Activated CD4-positive, alpha-beta T cell treated with anti-CD3 and anti-CD28 coated beads for 1 hour (primary cell): ENCODE measurements at regions not wholly inside any gene's neighbourhood (a gene's known extent, or its start where the extent isn't known, plus 50 kb on each side); places are given as distances from the start of the nearest gene placed in this dataset.

ENCODE experiments used
- DNase-seq: peaks from one replicate; pipeline ENCODE4 v3.0.0-alpha.2; 2020

DNA sequence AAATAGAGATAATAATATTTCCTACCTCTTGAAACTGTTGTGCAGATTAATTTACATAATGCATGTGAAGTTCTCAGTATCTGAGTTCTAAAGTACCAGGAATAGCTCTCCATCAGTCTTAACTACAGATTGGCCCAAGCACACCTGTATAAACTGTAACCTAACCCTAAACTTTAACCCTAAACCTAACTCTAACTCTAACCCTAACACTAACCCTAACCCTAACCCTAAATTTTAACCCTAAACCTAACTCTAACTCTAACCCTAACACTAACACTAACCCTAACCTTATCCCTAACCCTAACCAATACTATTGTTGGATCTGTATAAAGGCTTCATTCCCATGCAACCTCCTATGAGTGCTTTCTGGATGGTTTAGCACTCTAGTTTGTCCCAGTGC is 1445.9 kb upstream of the TENM4 start:
- no peak for DNase-seq

DNA sequence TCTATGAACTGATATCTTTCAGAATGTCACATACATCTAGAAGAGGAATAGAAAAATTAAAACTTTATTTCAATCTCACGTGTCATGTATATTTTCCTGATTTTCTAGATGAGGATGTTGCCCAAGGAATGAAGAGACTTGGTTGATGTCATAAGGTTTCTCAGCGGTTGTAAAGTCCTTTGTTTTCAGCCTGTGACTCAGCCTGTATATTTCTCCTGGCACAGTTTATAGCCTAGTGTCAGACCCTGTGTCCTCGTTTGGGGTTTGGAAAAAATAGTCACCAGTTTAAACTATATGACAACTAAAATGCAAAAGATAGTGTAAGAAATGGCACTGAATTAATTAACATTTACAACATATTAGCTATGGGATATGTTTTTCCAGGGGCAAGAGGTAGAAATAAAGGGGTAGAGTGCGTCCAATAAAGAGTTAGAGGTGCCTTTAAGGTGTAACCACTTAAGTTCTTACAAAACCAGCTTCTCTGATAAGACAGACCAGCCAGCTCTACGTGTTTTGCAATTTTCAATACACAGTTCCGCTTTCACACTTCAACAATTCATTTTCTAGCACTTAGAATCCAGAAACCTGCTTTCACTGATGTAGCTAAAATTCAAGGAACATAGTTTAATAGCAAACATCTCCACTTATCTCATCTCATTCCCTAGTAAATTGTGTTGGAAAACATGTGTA is 1432.6 kb upstream of the TENM4 start:
- DNase-seq = no peak

DNA sequence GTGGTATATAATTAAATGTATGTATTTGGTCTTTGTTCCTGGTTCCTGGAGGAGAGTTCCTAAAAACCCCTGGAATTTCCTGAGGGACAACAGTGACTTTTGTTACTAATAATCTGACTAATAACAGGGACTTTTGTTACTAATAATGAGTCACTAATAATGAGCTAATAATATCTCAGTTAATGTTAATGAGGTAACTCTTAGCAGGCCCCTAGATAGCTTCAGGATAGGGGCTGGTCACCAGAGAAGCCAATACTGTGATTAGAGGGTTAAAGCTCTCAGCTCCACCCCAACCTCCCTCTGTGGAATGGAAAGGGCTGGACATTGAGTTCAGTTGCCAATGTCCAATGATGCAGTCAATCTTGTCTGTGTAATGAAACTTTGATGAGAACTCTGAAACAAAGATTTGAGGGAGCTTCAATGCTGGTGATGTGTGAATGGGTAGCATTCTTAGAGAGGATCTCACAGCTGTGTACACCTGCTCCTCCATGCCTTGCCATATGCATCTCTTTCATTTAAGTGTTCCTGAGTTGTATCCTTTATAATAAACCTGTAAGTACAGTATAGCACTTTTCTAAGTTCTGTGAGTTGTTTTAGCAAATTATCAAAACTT is 1431.4 kb upstream of the TENM4 start:
- no peak for DNase-seq

DNA sequence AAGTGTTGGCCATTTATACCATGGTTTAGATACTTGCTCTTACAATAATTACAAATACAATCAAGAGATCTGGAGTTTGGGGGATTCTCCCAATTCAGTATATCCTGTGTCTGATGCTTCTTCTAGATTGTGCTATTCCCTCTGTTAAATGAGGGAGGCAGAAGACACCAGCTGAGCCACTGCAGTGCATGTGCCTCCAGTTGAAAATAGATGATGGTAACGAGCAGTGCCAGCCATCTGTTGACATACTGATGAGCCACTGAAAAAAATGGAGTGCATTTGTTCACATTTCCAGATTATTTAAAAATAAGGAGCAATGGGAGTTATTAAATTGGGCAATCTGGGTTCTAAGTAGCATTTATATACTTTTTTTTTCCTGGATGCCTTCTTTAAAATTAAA is 1428.0 kb upstream of the TENM4 start:
- DNase-seq = no peak

DNA sequence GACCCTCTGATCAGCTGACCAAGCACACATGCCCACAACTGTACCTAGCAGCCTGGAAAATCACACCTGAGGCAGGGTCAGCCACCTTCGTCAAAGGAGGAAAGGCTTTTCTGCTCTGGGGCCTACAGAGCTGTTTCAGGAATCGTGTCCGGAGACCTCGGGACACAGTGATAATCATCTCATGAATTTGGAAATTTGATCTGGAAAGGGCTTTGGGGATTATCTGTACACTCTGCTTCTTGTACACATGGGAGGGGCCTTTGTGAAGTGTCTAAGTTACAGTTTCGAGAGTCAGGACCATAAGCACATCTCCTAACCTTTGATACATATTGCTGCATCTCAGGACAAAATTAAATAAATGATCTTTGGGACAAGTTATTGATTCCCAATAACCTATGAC is 1421.2 kb upstream of the TENM4 start:
- no peak for DNase-seq

DNA sequence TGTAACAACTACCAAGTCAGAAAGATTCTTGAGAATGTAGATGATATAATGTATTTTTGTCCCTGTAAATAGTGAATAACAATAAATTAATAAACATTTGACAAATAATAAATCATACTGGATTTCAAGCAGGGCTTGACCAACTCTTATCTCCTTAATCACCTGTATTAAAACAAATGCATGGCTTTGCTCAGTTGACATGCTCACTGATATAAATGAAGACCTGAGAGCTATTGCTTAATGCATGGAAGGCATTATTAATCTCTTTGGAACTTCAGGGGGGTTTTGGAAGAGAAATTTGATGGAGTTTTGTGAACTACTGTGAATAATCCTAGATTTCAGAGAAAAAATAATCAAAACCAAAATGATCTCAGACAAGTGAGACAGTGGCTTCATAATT is 1420.4 kb upstream of the TENM4 start:
- DNase-seq = no peak

DNA sequence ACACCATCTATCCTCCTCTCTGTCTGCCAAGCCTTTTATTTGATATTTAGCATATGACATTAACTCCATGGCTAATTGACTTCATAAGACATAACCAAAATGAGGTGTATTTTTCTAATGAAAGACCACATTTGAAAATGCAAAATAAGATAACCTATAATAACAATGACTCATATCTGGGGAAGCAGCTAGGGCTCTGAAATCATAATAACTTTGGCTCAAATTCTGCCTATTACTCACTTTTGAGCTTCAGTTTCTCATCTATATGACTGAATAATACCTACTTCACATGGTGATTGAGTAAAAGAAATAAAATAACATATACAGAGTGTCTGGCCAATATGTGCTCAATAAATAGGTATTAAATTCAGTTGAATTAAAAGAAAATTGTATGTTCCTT is 1419.8 kb upstream of the TENM4 start:
- DNase-seq = no peak

DNA sequence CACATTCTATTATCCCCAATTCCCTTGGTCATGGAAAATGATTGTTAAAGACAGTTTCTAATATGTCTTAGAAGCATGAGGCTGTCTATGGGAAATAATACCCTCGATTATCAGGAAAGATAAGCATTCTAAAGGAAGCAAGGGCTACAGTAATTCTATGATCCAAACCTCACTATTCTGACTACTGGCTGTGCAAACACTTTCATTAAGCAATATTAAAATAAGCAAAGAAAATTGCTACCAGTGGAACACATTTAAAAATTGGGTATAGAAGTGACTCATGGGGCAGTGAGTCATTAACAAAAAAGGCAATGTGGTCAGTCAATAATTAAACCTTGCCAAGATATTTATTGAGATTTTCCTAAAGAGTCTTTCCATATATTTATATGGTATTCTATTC is 1415.2 kb upstream of the TENM4 start:
- DNase-seq = no peak

DNA sequence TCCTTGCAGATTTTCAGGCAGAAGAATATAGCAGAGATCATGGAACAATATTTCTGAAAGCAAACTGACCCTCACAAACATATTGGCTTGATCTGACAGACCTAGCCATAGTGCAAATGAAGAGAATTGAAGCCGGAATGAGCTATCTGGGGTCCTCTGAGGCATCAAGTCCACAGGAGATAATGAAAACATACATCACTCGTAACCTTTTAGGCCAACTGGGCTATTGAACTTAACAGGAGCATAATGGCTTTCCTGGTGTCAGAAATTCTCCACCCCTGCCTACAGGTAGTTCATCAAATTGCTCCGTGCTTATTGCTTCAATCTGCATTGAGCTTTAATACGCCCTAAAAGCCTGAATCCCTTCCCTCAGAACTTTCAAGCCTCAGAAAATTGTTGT is 1414.6 kb upstream of the TENM4 start:
- no peak for DNase-seq

DNA sequence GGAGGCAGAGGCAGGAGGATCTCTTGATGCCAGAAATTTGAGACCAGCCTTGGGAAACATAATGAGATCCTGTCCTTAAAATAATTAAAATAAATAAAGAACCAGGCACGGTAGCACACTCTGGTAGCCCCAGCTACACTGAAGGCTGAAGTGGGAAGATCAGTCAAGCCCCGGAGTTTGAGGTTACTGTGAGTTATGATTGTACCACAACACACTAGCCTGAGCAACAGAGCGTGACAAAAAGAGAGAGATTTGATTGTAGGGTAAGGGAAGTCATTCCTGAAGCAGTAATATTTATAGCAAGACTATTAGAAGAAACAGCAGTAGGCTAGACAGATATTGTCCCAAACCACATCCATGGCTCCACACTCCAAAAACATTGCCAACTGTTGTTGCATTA is 1408.4 kb upstream of the TENM4 start:
- DNase-seq = no peak

DNA sequence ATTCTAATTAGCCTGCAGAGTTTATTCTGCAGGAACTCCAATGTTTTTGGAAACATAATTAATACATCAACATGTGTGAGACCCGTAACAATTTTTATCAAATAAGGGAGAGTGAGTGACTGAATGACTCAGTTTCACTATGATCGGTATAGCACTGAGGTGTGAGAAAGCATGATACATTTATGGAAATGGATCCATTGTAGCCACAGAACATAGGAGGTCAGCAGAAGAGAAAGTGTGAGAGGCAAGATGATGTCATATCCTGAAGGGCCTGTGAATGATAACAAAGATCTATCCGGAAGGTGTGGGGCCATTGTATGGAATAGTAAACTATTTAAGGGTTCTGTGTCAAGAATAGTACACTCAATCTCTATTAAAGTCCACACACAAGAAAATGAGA is 1406.1 kb upstream of the TENM4 start:
- no peak for DNase-seq

DNA sequence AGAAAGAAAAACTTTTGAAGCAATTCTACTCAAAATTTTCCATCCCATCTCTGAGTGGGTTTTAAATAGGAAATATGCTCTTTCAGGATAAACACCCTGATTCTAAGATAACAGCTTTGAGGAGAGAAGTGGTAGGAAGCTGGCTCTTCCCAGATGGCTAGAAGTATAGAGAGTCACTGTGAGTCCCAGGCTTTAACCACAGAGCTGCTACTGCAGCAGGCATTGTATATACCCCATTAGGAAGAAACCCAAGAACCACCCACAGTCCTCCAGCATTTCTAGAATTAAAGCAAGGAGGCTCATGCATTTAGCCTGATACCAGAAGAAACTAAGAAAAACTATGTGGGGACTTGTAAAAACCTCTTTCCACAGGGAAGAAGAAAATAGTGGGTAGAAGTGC is 1405.6 kb upstream of the TENM4 start:
- no peak for DNase-seq

DNA sequence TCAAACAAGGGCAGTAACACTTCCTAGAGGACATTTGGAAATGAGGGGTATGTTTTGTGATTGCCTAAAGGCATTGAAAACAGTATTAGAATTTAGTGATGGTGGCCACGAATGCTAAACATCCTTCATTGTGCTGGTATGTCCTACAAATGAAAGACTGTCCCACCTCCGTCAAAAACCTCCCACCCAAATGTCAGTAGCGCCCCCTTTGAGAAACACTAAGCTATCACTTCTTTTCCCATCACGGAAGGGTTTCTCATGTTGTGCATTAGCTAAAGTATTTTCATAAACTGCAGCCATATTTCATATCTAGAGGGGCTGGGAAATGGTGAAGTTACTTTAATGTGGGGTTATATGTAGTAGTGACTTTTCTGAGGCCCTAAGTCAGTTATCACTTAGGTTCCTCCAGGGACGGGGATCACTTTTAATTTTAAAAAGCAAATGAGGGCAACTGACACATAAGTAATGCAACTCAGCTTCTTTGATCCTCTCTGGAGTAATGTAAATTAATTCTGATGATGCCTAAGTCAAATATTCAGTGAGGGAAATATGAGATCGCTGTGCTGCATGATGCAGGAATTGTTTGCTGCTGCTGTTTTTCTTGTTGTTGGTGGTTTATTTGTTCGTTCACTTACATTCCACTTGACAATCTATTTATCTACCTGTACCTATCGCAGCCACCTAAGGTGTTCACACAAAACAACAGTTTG is 1403.4 kb upstream of the TENM4 start:
- no peak for DNase-seq

DNA sequence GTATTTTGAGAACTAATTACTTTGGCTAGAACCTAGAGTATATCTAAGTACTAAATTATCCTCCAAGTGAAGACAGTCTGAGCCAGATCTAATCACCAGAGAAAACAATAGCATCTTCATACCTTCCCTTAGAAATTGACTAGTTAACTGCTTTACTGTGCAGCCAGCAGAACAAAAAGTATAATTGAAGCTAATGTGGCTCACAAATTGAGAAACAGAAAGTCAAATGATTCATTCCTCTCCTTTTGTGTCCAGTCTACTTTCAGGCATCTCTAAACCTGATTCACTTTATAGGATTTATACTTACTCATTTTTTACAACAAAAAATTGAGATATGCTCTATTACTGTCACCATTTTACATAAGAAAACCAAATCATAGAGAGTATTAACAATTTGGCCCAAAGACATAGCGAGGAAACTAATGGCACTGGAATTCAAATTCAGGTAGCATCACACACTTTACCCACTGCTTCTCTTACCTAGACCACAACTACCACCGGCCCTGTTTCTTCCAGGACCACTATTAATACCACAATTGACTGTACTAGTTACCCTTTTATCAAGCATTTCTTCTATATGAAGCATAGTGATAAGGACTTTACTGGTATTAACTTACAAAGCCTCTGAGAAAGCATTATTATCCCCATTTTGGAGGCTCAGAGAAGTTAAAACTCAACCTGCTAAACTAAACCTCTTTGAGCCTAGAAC is 1402.6 kb upstream of the TENM4 start:
- no peak for DNase-seq

DNA sequence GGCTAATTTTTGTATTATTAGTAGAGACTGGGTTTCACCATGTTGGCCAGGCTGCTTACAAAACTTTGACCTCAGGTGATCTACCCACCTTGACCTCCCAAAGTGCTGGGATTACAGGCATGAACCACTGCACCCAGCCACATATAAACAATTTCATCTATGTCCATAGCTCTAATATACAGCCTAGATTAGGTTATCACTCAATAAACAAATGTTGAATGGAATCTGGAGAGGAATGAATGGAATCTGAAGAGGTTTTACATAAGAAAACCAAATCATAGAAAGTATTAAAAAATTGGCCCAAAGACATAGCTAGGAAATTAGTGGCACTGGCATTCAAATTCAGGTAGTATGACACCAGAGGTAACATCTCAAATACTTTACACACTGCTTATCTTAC is 1401.4 kb upstream of the TENM4 start:
- DNase-seq = no peak

DNA sequence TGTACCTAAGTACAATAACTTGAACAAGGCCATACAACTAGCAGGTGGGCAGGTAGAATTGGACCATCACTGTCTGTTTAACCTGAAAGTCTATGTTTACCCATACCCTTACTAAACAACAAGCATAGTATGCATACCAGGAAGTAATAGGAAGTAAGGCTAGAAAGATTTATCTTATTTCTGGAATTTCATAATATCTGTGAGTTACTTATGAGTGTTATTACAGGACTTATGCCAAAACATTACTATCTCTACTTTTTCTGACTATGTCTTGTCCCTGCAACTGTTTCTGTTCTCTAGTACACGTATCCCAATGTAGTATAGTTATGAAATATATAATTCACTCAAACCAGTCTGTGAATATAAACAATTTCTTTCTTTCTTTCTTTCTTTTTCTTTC is 1400.8 kb upstream of the TENM4 start:
- DNase-seq = no peak

DNA sequence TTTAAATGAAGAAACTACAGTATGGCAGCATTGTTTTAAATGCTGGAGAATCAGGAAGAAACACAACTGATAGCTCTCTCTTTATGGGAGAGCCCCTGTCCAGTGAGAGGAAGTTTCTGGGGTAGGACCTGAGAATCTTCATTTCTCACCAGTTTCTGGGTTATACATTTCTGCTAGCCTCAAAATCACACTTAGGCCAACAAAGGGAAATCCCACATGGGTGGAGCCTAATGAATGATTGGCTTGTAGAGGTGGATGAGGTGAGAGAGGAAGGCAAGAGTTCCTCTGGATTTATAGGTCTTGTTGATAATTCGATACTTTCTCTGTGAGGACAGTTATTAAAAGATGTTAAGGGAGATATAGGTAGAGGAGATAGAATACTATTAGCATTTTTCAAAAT is 1397.3 kb upstream of the TENM4 start:
- DNase-seq = no peak

DNA sequence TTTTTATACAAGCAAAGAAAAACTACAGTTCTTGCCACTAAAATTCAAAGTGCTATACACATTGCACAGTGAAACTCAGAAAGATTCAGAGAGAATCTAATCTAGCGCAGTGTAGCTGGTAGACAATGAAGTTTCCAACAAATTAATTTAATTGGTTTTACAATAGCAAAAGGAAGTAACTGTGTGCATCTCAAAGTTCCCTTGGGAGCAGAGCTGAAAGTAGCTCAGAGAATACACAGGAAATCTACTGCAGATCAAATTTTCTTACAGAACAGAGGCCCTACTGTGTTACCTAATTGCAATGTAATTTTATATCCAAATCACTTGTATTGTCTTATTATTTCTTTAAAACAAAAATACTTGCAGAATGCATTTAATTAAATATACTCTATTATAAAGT is 1396.2 kb upstream of the TENM4 start:
- DNase-seq = no peak

DNA sequence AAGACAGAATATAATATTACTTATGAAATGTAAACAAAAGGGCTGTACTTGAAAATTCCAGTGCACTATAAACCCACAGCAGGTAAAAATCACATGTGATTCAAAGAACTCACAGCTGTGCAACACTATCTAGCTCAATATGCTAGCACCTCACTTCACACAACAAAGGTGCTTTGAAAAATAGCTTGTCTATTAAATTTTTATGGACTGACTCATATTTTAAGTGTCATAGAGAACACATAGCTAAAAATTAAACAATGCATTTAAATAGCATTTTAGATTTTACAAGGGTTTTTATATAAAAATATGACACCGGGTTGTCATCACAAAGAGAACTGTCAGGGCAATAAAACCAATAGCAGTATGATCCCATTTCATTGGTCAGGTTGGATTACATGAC is 1390.5 kb upstream of the TENM4 start:
- DNase-seq = no peak

DNA sequence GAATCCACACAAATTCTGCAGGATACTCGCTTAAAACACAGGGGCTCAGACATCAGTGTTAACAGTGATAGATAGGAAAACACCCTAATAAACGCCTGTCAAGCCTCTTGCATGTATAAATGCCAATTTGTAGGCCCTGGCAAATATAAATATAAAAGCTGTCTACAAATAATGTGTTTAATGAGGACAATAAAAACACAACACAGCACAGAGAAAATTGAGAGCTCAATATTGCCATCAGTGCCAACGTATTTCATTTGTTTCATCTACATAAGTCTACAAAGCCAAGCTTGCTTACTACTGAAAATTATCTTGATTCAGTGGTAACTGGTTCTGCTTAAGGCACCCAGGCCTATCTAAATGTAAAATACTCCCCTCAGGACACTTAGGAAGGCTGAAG is 1387.0 kb upstream of the TENM4 start:
- no peak for DNase-seq

DNA sequence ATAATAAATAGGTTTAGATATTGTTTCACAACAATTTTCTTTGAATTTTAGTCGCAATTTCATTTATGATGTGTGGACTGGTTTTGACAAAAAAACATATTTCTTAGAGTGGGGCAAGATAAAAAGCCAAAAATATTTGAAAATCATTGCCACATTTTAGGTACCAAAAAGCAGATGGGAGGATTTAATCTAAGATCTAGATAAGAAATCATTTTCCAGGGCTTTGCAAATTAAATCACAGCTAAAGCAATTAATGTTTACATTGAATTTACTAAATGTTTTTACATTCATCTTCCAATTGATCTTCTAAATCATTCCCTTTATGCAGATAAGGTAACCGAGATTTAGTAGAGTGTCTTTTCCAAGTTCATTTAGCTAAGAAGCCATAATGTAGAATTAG is 1386.0 kb upstream of the TENM4 start:
- DNase-seq = no peak

DNA sequence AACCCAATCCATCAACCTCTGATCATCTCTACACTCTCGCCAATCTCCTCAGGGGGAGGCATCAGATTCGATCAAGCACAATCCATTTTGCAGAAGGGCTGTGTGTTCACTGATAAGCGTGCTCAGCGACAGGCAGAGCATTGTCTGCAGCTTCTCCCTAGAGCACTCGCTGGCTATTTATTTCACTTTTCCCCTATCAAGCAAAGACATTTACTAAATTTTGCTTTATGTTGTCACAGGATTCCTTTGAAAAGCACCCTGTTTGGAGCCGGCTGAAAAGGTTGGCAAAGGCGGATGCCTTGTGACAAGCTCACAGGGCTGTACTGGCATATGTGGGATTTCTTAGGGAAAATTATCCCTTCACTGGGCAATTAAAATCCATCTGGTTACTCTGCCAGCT is 1381.5 kb upstream of the TENM4 start:
- DNase-seq = no peak

DNA sequence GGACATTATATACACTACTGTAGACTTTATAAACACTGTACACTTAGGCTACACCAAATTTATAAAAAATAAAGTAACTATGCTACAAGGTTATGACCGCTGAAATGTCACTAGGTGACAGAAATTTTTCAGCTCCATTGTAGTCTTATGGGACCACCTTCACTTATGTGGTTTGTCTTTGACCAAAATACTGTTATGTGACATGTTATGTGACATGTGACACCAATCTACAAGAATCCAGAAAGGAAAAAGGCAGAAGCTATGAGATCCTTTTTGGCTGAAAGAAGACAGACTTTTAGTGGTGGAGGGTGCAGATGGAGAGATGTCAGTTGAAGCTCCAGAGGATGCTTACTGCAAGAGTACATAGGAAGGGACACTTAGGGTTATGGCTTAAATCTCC is 1378.4 kb upstream of the TENM4 start:
- DNase-seq = no peak

DNA sequence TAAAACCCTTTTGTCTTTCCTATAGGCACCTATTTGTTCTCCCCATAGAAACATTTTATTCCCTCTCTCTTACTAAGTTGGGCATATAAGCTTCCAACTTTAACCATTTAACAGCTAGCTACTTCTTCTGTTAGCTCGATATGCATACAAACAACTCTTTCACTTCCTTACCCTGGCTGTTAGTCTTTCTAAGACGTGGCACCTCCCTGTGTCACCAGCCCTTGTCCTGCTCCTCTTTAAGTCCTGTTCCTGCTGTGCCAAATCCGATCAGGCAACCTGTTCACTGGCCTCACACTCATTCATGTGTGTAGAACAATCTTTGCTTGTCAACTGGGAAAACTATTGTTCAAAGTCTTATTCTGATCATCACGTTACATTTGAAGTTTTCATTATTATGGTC is 1376.1 kb upstream of the TENM4 start:
- DNase-seq = no peak
